ENCODE measurements at regions not wholly inside any gene's neighbourhood (a gene's known extent, or its start where the extent isn't known, plus 50 kb on each side); places are given as distances from the start of the nearest gene placed in this dataset.

DNA sequence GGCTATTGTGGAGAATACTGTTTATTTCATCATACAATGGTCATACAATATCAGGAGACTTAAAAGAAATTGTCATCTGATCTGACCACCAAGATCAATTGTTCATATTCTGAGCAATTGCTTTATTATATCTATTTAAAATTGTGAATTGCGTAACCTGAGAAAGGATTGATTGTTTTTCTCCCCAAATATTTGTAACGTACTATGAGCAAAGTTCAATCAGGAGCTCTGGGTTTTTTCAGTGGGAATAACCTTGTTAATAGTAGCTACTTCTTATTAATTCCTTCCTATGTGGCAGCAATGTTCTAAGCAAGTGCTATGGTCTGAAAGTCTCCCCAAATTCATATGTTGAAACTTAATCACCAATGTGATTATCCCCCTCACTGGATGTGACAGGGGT, 323.1 kb downstream of the ZPLD1 start:
- POLR2A ChIA-PET: no interaction called here
- H3K9me3 ChIP-seq (ENCODE audit: control insufficient read depth in 1 of 2, insufficient read depth in 1 of 2, low read length in 2 of 2): no peaks in the 10 kb centered on the region
- TF ChIP-seq CTCF (IDR thresholded peaks at IDR 0.05): no peak
- H3K4me1 ChIP-seq (ENCODE audit: insufficient read depth, low read length): no peaks in the 10 kb centered on the region
- CTCF ChIA-PET: no interaction called here
- no peaks in the 10 kb centered on the region for H3K36me3 Mint-ChIP-seq (ENCODE audit: low read depth)
- H3K9me3 Mint-ChIP-seq: peaks cover 4% of the 10 kb centered on the region
- intact Hi-C loops (cut with DNase I, micrococcal nuclease): no loop called here
- H3K4me1 Mint-ChIP-seq (ENCODE audit: low read depth): no peaks in the 10 kb centered on the region
- H3K27me3 ChIP-seq (ENCODE audit: control insufficient read depth in 1 of 2, insufficient read depth in 2 of 2, low read length in 2 of 2): no peaks in the 10 kb centered on the region
- no peak overlapping the region for H3K27ac Mint-ChIP-seq
- H3K36me3 ChIP-seq (ENCODE audit: insufficient read depth, low read length): no peaks in the 10 kb centered on the region
- ATAC-seq (ENCODE audit: poor library complexity) (no peak), DNase-seq (no peak)
- no peak overlapping the region for H3K4me3 Mint-ChIP-seq
- H3K27me3 Mint-ChIP-seq: no peaks in the 10 kb centered on the region
- H3K27ac ChIP-seq (ENCODE audit: low read depth in 1 of 2, low read length in 2 of 2): no peak overlapping the region
- no peak overlapping the region for H3K4me3 ChIP-seq (ENCODE audit: low read length)

- Histone ChIP-seq H3K27ac (ENCODE audit: low read depth in 1 of 2, low read length in 2 of 2) (no peak overlapping the region), H3K36me3 (ENCODE audit: insufficient read depth, low read length) (no peaks in the 10 kb centered on the region), H3K27me3 (ENCODE audit: control insufficient read depth in 1 of 2, insufficient read depth in 2 of 2, low read length in 2 of 2) (no peaks in the 10 kb centered on the region), H3K4me3 (ENCODE audit: low read length) (no peak overlapping the region), H3K9me3 (ENCODE audit: control insufficient read depth in 1 of 2, insufficient read depth in 1 of 2, low read length in 2 of 2) (no peaks in the 10 kb centered on the region), H3K4me1 (ENCODE audit: insufficient read depth, low read length) (no peaks in the 10 kb centered on the region)
- no peak for TF ChIP-seq CTCF (IDR thresholded peaks at IDR 0.05)
- ATAC-seq (ENCODE audit: poor library complexity) (no peak), DNase-seq (no peak)
- Mint-ChIP-seq H3K27ac (no peak overlapping the region), H3K9me3 (peaks cover 4% of the 10 kb centered on the region), H3K36me3 (ENCODE audit: low read depth) (no peaks in the 10 kb centered on the region), H3K4me3 (no peak overlapping the region), H3K4me1 (ENCODE audit: low read depth) (no peaks in the 10 kb centered on the region), H3K27me3 (no peaks in the 10 kb centered on the region)
- intact Hi-C loops (cut with DNase I, micrococcal nuclease): no loop called here
- POLR2A ChIA-PET: no interaction called here
- CTCF ChIA-PET: no interaction called here
Observed at GRCh38 chr3:102761766-102762165, 327.0 kb downstream of the ZPLD1 start.

GRCh38 chr3:102790747-102791325, 356.0 kb downstream of the ZPLD1 start:
- intact Hi-C loops (cut with DNase I, micrococcal nuclease): no loop called here
- Mint-ChIP-seq H3K4me3 (no peak overlapping the region), H3K27me3 (no peaks in the 10 kb centered on the region), H3K36me3 (ENCODE audit: low read depth) (no peaks in the 10 kb centered on the region), H3K9me3 (no peaks in the 10 kb centered on the region), H3K4me1 (ENCODE audit: low read depth) (no peaks in the 10 kb centered on the region), H3K27ac (no peak overlapping the region)
- no peaks in the 10 kb centered on the region for H3K27me3 ChIP-seq (ENCODE audit: control insufficient read depth in 1 of 2, insufficient read depth in 2 of 2, low read length in 2 of 2)
- CTCF ChIA-PET: no interaction called here
- DNase-seq (no peak), ATAC-seq (ENCODE audit: poor library complexity) (no peak)
- TF ChIP-seq CTCF (IDR thresholded peaks at IDR 0.05): no peak
- no peaks in the 10 kb centered on the region for H3K9me3 ChIP-seq (ENCODE audit: control insufficient read depth in 1 of 2, insufficient read depth in 1 of 2, low read length in 2 of 2)
- no peaks in the 10 kb centered on the region for H3K36me3 ChIP-seq (ENCODE audit: insufficient read depth, low read length)
- H3K4me3 ChIP-seq (ENCODE audit: low read length): no peak overlapping the region
- POLR2A ChIA-PET: no interaction called here
- H3K27ac ChIP-seq (ENCODE audit: low read depth in 1 of 2, low read length in 2 of 2): no peak overlapping the region
- H3K4me1 ChIP-seq (ENCODE audit: insufficient read depth, low read length): no peaks in the 10 kb centered on the region
